Gastroesophageal sphincter (tissue), 3 donors: ENCODE measurements at regions not wholly inside any gene's neighbourhood (a gene's known extent, or its start where the extent isn't known, plus 50 kb on each side); places are given as distances from the start of the nearest gene placed in this dataset.

Experiments used
- CTCF ChIP-seq, 4 experiments: fragments of 200-600 bp in 2 of 4; fragments of 450-650 bp in 2 of 4; sonication (generic) in 1 of 4; IDR thresholded peaks; one replicate each; pipeline ENCODE4 v1.5.1; 2017 to 2019; ENCODE audit warnings: antibody characterized with exemption in 4 of 4, mild to moderate bottlenecking in 2 of 4, moderate library complexity in 2 of 4
- POLR2A ChIP-seq, 2 donors: fragments of 450-650 bp; IDR thresholded peaks; one replicate each; pipeline ENCODE4 v1.6.1; 2017; ENCODE audit warnings: antibody characterized with exemption in 2 of 2, mild to moderate bottlenecking in 2 of 2, moderate library complexity in 1 of 2

GRCh38 chr5:107324071-107324470 is 346.7 kb downstream of the EFNA5 start:
- TF ChIP-seq POLR2A (IDR thresholded peaks at IDR 0.05) (no peak), CTCF (IDR thresholded peaks at IDR 0.05) (no peak)
